Cardiac fibroblast (primary cell): ENCODE measurements at regions not wholly inside any gene's neighbourhood (a gene's known extent, or its start where the extent isn't known, plus 50 kb on each side); places are given as distances from the start of the nearest gene placed in this dataset.

Experiments used
- DNase-seq, 2 donors: peaks; one replicate each; pipeline versions ENCODE4 v3.0.0 to v3.0.0-alpha.2; 2010; ENCODE audit warnings: low read depth in 2 of 2
- H3K4me3 ChIP-seq, 2 donors: replicated peaks in 1 of 2; 1 replicate in 1 of 2; 2 replicates in 1 of 2; pipeline ENCODE4 v1.5.1; 2011; ENCODE audit warnings: low read depth in 2 of 2, low read length in 2 of 2, mild to moderate bottlenecking in 2 of 2, moderate library complexity in 1 of 2
- TF ChIP-seq, protein P1 (sequence below): IDR thresholded peaks from one replicate; pipeline ENCODE4 v1.5.1; 2011; ENCODE audit warnings: low read depth, mild to moderate bottlenecking, low read length, inconsistent platforms

DNA sequence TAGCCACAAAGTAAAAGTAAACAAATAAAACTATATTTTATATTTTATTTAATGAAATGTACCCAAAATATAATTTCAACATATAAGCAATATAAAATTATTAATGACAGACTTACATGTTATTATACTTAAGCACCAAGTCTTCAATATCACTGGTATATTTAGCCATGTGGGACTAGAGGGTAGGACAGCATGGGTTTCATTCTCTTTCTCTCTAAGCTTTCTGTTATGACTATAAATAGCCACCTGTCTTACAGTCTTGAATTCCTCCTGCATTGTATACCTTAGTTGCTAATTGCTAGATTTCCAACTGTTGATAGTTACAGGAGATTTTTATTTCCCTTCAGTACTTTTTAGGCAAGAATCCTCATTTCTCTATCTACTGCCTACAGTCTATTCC lies 63.1 kb upstream of the LIN7A start:
- DNase-seq, result no peak
- TF ChIP-seq, protein P1, sequence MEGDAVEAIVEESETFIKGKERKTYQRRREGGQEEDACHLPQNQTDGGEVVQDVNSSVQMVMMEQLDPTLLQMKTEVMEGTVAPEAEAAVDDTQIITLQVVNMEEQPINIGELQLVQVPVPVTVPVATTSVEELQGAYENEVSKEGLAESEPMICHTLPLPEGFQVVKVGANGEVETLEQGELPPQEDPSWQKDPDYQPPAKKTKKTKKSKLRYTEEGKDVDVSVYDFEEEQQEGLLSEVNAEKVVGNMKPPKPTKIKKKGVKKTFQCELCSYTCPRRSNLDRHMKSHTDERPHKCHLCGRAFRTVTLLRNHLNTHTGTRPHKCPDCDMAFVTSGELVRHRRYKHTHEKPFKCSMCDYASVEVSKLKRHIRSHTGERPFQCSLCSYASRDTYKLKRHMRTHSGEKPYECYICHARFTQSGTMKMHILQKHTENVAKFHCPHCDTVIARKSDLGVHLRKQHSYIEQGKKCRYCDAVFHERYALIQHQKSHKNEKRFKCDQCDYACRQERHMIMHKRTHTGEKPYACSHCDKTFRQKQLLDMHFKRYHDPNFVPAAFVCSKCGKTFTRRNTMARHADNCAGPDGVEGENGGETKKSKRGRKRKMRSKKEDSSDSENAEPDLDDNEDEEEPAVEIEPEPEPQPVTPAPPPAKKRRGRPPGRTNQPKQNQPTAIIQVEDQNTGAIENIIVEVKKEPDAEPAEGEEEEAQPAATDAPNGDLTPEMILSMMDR, result no peak
- H3K4me3 ChIP-seq, result no peak overlapping the region

DNA sequence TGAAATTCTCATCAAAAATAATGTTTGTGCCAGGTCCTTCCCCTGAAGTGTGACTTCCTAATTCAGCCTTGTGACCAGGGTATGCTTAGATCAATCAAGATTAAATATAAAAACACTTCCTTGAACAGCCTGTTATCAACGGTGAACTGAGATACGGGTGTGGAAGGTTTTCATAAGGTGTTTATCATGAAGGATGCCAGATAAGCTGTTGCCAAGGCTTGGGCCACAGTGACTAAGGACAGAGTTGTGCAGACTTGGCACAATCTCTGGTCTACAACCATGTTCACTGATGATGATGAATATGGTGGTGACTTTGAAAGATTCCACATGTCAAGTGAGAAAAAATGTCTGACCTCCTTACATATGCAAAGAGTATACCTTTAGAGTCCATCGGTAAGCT lies 51.3 kb upstream of the LIN7A start:
- TF ChIP-seq, protein P1, result no peak

More for the DNA sequence above, 51.3 kb upstream of the LIN7A start:
- DNase-seq, result peak; percentile 1 to 4
- H3K4me3 ChIP-seq, result no peak overlapping the region
